ENCODE measurements at regions not wholly inside any gene's neighbourhood (a gene's known extent, or its start where the extent isn't known, plus 50 kb on each side); places are given as distances from the start of the nearest gene placed in this dataset.

DNA sequence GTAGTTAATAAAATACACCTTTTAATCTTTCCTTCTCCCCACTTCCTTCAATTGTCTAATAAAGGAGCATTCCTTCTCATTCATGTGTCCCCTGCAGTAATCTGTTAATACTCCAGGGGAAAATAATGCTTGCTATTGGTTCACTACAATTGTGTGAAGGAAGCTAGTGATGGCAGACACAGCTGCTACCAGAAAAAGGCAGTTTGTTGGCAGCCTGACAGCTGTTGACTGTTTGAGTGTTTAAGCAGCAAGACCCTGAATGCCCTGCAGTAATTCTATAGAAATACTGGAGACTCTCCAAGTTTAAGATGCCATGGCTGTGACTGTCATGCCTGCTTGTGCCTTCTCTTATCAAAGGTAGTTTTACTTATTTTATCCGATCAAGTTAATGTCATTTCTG lies 359.5 kb downstream of the C4orf33 start (continued):
- TF ChIP-seq, protein P1, sequence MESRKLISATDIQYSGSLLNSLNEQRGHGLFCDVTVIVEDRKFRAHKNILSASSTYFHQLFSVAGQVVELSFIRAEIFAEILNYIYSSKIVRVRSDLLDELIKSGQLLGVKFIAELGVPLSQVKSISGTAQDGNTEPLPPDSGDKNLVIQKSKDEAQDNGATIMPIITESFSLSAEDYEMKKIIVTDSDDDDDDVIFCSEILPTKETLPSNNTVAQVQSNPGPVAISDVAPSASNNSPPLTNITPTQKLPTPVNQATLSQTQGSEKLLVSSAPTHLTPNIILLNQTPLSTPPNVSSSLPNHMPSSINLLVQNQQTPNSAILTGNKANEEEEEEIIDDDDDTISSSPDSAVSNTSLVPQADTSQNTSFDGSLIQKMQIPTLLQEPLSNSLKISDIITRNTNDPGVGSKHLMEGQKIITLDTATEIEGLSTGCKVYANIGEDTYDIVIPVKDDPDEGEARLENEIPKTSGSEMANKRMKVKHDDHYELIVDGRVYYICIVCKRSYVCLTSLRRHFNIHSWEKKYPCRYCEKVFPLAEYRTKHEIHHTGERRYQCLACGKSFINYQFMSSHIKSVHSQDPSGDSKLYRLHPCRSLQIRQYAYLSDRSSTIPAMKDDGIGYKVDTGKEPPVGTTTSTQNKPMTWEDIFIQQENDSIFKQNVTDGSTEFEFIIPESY (IDR thresholded peaks at IDR 0.05): no peak
- TF ChIP-seq, protein P2, sequence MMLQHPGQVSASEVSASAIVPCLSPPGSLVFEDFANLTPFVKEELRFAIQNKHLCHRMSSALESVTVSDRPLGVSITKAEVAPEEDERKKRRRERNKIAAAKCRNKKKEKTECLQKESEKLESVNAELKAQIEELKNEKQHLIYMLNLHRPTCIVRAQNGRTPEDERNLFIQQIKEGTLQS (IDR thresholded peaks at IDR 0.05): no peak

DNA sequence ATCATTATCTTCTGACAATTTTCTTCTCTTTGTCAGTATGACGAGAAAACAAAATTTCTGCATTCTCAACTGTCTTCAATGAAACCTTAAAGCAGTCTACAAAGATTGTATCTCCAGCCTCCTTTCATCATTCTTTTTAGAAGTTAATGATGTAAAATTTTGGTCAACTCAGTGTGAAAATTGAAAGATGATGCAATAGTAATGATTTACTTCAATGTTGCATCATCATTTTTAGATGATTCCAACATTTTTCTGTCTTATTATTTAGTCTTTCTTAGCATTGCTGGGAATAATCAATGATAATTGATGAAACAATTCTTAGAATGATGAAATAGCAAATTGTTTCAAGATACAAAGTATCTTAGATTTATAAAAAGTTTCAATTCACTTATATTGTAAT lies 372.7 kb downstream of the C4orf33 start:
- Histone ChIP-seq H3K36me3 (ENCODE audit: control insufficient read depth in 4 of 4, insufficient read depth in 3 of 4, low read depth in 1 of 4, low read length in 3 of 4) (no peaks in the 10 kb centered on the region), H3K27me3 (ENCODE audit: control insufficient read depth in 4 of 4, insufficient read depth in 4 of 4, low read length in 3 of 4) (no peaks in the 10 kb centered on the region), H3K9ac (ENCODE audit: low read depth in 1 of 2, low read length in 2 of 2) (no peak overlapping the region), H3K4me3 (ENCODE audit: low read depth in 1 of 3, low read length in 3 of 3) (no peak overlapping the region), H3K27ac (ENCODE audit: low read depth in 1 of 2, low read length in 2 of 2) (no peak overlapping the region), H3K9me3 (ENCODE audit: control insufficient read depth in 4 of 4, low read length in 3 of 4) (peaks cover 0 to 3% (median 0%) of the 10 kb centered on the region in 4 donors), H3K4me1 (ENCODE audit: control insufficient read depth in 4 of 4, insufficient read depth in 4 of 4, low read length in 3 of 4) (no peaks in the 10 kb centered on the region)
- WGBS: 71% methylated on average over 1 of the region's 1 CpG
- no peak for DNase-seq (ENCODE audit: low spot score)
- TF ChIP-seq FOXA1 (IDR thresholded peaks at IDR 0.05): no peak
- TF ChIP-seq, protein P3, sequence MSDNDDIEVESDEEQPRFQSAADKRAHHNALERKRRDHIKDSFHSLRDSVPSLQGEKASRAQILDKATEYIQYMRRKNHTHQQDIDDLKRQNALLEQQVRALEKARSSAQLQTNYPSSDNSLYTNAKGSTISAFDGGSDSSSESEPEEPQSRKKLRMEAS (IDR thresholded peaks at IDR 0.05): no peak
- TF ChIP-seq EGR1 (IDR thresholded peaks at IDR 0.05; ENCODE audit: low read depth in 2 of 2): no peak
- TF ChIP-seq JUND (IDR thresholded peaks at IDR 0.05): no peak
- TF ChIP-seq, protein P2 (IDR thresholded peaks at IDR 0.05): no peak
- no peak for TF ChIP-seq TAF1 (conservative IDR thresholded peaks at IDR 0.05)
- no peak for TF ChIP-seq YY1 (IDR thresholded peaks at IDR 0.05)
- TF ChIP-seq, protein P1 (IDR thresholded peaks at IDR 0.05): no peak
- TF ChIP-seq, protein P4, sequence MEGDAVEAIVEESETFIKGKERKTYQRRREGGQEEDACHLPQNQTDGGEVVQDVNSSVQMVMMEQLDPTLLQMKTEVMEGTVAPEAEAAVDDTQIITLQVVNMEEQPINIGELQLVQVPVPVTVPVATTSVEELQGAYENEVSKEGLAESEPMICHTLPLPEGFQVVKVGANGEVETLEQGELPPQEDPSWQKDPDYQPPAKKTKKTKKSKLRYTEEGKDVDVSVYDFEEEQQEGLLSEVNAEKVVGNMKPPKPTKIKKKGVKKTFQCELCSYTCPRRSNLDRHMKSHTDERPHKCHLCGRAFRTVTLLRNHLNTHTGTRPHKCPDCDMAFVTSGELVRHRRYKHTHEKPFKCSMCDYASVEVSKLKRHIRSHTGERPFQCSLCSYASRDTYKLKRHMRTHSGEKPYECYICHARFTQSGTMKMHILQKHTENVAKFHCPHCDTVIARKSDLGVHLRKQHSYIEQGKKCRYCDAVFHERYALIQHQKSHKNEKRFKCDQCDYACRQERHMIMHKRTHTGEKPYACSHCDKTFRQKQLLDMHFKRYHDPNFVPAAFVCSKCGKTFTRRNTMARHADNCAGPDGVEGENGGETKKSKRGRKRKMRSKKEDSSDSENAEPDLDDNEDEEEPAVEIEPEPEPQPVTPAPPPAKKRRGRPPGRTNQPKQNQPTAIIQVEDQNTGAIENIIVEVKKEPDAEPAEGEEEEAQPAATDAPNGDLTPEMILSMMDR (IDR thresholded peaks at IDR 0.05; ENCODE audit: low read depth, low read length, missing input control): no peak
- TF ChIP-seq SP1 (IDR thresholded peaks at IDR 0.05): no peak

DNA sequence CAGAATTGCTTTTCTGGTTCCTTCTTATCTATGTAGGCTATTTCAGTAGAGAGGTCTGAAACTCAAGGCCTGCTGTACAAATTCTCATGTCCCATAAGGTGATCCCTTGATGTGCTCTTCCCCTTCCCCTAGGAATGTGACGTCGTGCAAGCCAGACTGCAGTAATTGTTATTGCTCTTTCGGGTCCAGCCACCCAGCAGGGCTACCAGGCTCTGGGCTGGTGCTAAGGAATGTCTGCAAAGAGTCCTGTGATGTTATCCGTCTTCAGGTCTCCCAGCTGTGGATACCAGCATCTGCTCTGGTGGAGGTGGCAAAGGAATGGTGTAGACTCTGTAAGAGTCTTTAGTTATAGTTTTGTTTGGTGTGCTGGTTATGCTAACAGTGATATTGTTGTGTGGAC lies 378.7 kb downstream of the C4orf33 start:
- no peak overlapping the region for H3K4me3 ChIP-seq (ENCODE audit: low read depth in 1 of 3, low read length in 3 of 3)
- DNase-seq (ENCODE audit: low spot score): no peak
- H3K9me3 ChIP-seq (ENCODE audit: control insufficient read depth in 4 of 4, low read length in 3 of 4): peaks cover 0 to 3% (median under 1%) of the 10 kb centered on the region in 4 donors
- H3K9ac ChIP-seq (ENCODE audit: low read depth in 1 of 2, low read length in 2 of 2): no peak overlapping the region
- no peaks in the 10 kb centered on the region for H3K4me1 ChIP-seq (ENCODE audit: control insufficient read depth in 4 of 4, insufficient read depth in 4 of 4, low read length in 3 of 4)
- no peaks in the 10 kb centered on the region for H3K27me3 ChIP-seq (ENCODE audit: control insufficient read depth in 4 of 4, insufficient read depth in 4 of 4, low read length in 3 of 4)
- H3K27ac ChIP-seq (ENCODE audit: low read depth in 1 of 2, low read length in 2 of 2): no peak overlapping the region
- H3K36me3 ChIP-seq (ENCODE audit: control insufficient read depth in 4 of 4, insufficient read depth in 3 of 4, low read depth in 1 of 4, low read length in 3 of 4): no peaks in the 10 kb centered on the region
- WGBS: 65% methylated on average over 4 of the region's 4 CpGs
- TF ChIP-seq RAD21 (IDR thresholded peaks at IDR 0.05): no peak
- TF ChIP-seq, protein P5, sequence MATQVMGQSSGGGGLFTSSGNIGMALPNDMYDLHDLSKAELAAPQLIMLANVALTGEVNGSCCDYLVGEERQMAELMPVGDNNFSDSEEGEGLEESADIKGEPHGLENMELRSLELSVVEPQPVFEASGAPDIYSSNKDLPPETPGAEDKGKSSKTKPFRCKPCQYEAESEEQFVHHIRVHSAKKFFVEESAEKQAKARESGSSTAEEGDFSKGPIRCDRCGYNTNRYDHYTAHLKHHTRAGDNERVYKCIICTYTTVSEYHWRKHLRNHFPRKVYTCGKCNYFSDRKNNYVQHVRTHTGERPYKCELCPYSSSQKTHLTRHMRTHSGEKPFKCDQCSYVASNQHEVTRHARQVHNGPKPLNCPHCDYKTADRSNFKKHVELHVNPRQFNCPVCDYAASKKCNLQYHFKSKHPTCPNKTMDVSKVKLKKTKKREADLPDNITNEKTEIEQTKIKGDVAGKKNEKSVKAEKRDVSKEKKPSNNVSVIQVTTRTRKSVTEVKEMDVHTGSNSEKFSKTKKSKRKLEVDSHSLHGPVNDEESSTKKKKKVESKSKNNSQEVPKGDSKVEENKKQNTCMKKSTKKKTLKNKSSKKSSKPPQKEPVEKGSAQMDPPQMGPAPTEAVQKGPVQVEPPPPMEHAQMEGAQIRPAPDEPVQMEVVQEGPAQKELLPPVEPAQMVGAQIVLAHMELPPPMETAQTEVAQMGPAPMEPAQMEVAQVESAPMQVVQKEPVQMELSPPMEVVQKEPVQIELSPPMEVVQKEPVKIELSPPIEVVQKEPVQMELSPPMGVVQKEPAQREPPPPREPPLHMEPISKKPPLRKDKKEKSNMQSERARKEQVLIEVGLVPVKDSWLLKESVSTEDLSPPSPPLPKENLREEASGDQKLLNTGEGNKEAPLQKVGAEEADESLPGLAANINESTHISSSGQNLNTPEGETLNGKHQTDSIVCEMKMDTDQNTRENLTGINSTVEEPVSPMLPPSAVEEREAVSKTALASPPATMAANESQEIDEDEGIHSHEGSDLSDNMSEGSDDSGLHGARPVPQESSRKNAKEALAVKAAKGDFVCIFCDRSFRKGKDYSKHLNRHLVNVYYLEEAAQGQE (IDR thresholded peaks at IDR 0.05): no peak
- no peak for TF ChIP-seq FOXA1 (IDR thresholded peaks at IDR 0.05)
- no peak for TF ChIP-seq YY1 (IDR thresholded peaks at IDR 0.05)
- TF ChIP-seq, protein P2 (IDR thresholded peaks at IDR 0.05): no peak
- TF ChIP-seq, protein P3 (IDR thresholded peaks at IDR 0.05): no peak
- TF ChIP-seq GABPA (IDR thresholded peaks at IDR 0.05 in 1 of 2, conservative IDR thresholded peaks at IDR 0.05 in 1 of 2): no peak
- no peak for TF ChIP-seq NR2F2 (IDR thresholded peaks at IDR 0.05)
- no peak for TF ChIP-seq FOXA2 (IDR thresholded peaks at IDR 0.05)
- TF ChIP-seq HNF4A (conservative IDR thresholded peaks at IDR 0.05): no peak
- TF ChIP-seq, protein P1 (IDR thresholded peaks at IDR 0.05): no peak
- no peak for TF ChIP-seq SP1 (IDR thresholded peaks at IDR 0.05)
- no peak for TF ChIP-seq JUND (IDR thresholded peaks at IDR 0.05)
